Natural killer cell (primary cell): ENCODE measurements at regions not wholly inside any gene's neighbourhood (a gene's known extent, or its start where the extent isn't known, plus 50 kb on each side); places are given as distances from the start of the nearest gene placed in this dataset.

Experiments used
- ATAC-seq, 3 donors: fragments of 150-1000 bp in 2 of 3; fragments of 200-7000 bp in 1 of 3; cut with Tn5 transposase; 1 replicate in 1 of 3; 2 replicates in 2 of 3; pipeline ENCODE4 v1.10.0; 2021; ENCODE audit warnings: mild to moderate bottlenecking in 2 of 3, moderate library complexity in 2 of 3
- DNase-seq, 2 donors: peaks; one replicate each; pipeline versions ENCODE4 v3.0.0 to v3.0.0-alpha.2; 2013 to 2021; ENCODE audit warnings: mixed read lengths in 1 of 2
- H3K27ac ChIP-seq: one replicate; pipeline ENCODE4 v1.5.1; 2013; ENCODE audit warnings: mild to moderate bottlenecking, low read length
- H3K27me3 ChIP-seq: one replicate; pipeline ENCODE4 v1.6.1; 2013; ENCODE audit warnings: low read length; ENCODE audit not compliant: control insufficient read depth, insufficient read depth
- H3K36me3 ChIP-seq: one replicate; pipeline ENCODE4 v1.6.1; 2013; ENCODE audit warnings: low read length; ENCODE audit not compliant: control insufficient read depth, insufficient read depth
- H3K4me1 ChIP-seq: one replicate; pipeline ENCODE4 v1.6.1; 2013; ENCODE audit warnings: low read length; ENCODE audit not compliant: control insufficient read depth, insufficient read depth
- H3K4me3 ChIP-seq: one replicate; pipeline ENCODE4 v1.5.1; 2013; ENCODE audit warnings: low read length
- H3K9me3 ChIP-seq: one replicate; pipeline ENCODE4 v1.6.1; 2013; ENCODE audit warnings: low read length; ENCODE audit not compliant: control insufficient read depth, insufficient read depth
- H3K27ac Mint-ChIP-seq, 2 donors: one replicate each; pipeline ENCODE4 v1.8.0; 2022; ENCODE audit warnings: mild to moderate bottlenecking in 2 of 2, mixed read lengths in 2 of 2, moderate library complexity in 1 of 2
- H3K27me3 Mint-ChIP-seq, 2 donors: one replicate each; pipeline ENCODE4 v1.8.0; 2022; ENCODE audit warnings: low read depth in 2 of 2, mixed read lengths in 2 of 2
- H3K36me3 Mint-ChIP-seq: one replicate; pipeline ENCODE4 v1.8.0; 2022; ENCODE audit warnings: mixed read lengths
- H3K4me1 Mint-ChIP-seq, 2 donors: one replicate each; pipeline ENCODE4 v1.8.0; 2022; ENCODE audit warnings: mixed read lengths in 2 of 2
- H3K4me3 Mint-ChIP-seq: one replicate; pipeline ENCODE4 v1.8.0; 2022; ENCODE audit warnings: mild to moderate bottlenecking, moderate library complexity, mixed read lengths
- H3K9me3 Mint-ChIP-seq, 2 donors: one replicate each; pipeline ENCODE4 v1.8.0; 2022; ENCODE audit warnings: mixed read lengths in 2 of 2
- CTCF ChIP-seq: fragments of 200-600 bp; IDR thresholded peaks from one replicate; pipeline ENCODE4 v1.8.0; 2022; ENCODE audit warnings: antibody characterized with exemption
- WGBS: methylation state at CpG from one replicate; pipeline ENCODE4 v1.1.7; 2013; ENCODE audit warnings: missing lambda C conversion rate; ENCODE audit not compliant: insufficient coverage; 5-methylcytosine and 5-hydroxymethylcytosine counted together
- intact Hi-C: fragments of 100-400 bp; cut with micrococcal nuclease; formaldehyde crosslinking; loops from one replicate; pipeline ENCODE4 v1.14.2; 2022

GRCh38 chr18:10036479-10036878 is 122.7 kb downstream of the VAPA start:
- Histone ChIP-seq H3K36me3 (no peaks in the 10 kb centered on the region), H3K27ac (no peak overlapping the region), H3K27me3 (no peaks in the 10 kb centered on the region), H3K4me3 (no peak overlapping the region), H3K4me1 (peaks cover 13% of the 10 kb centered on the region), H3K9me3 (no peaks in the 10 kb centered on the region)
- peaks cover 0 to 4% of the 10 kb centered on the region in 2 donors for H3K27me3 Mint-ChIP-seq
- no peak overlapping the region for H3K27ac Mint-ChIP-seq
- no peak for ATAC-seq
- peaks cover 2% of the 10 kb centered on the region for H3K36me3 Mint-ChIP-seq
- intact Hi-C loops: no loop called here
- WGBS: 87% methylated on average over 3 of the region's 6 CpGs
- no peak for DNase-seq
- H3K4me1 Mint-ChIP-seq: peaks cover 6% of the 10 kb centered on the region in 2 donors
- TF ChIP-seq CTCF: no peak
- H3K9me3 Mint-ChIP-seq: peaks cover 0 to under 1% of the 10 kb centered on the region in 2 donors
- H3K4me3 Mint-ChIP-seq: no peak overlapping the region

- Mint-ChIP-seq H3K9me3 (peaks cover 2 to 5% of the 10 kb centered on the region in 2 donors), H3K4me3 (no peak overlapping the region), H3K27me3 (peaks cover 0 to 4% of the 10 kb centered on the region in 2 donors), H3K36me3 (peaks cover 9% of the 10 kb centered on the region), H3K27ac (no peak overlapping the region), H3K4me1 (peaks cover 6% of the 10 kb centered on the region in 2 donors)
- intact Hi-C loops: no loop called here
- DNase-seq: no peak
- Histone ChIP-seq H3K4me1 (peaks cover 9% of the 10 kb centered on the region), H3K4me3 (no peak overlapping the region), H3K27me3 (no peaks in the 10 kb centered on the region), H3K9me3 (peaks cover 2% of the 10 kb centered on the region), H3K27ac (no peak overlapping the region), H3K36me3 (no peaks in the 10 kb centered on the region)
- no peak for TF ChIP-seq CTCF
- no peak for ATAC-seq
- WGBS: 90% methylated on average over 6 of the region's 6 CpGs
Observed at GRCh38 chr18:10037181-10037580, 123.4 kb downstream of the VAPA start.

GRCh38 chr18:10038268-10038667 is 124.5 kb downstream of the VAPA start:
- Histone ChIP-seq H3K27ac (no peak overlapping the region), H3K27me3 (no peaks in the 10 kb centered on the region), H3K4me3 (no peak overlapping the region), H3K9me3 (peaks cover 5% of the 10 kb centered on the region), H3K4me1 (no peaks in the 10 kb centered on the region), H3K36me3 (no peaks in the 10 kb centered on the region)
- H3K4me1 Mint-ChIP-seq: no peaks in the 10 kb centered on the region
- H3K27ac Mint-ChIP-seq: no peak overlapping the region
- TF ChIP-seq CTCF: no peak
- no peak overlapping the region for H3K4me3 Mint-ChIP-seq
- H3K36me3 Mint-ChIP-seq: peaks cover 9% of the 10 kb centered on the region
- H3K9me3 Mint-ChIP-seq: peaks cover 4 to 9% of the 10 kb centered on the region in 2 donors
- WGBS: 74% methylated on average over 2 of the region's 2 CpGs
- DNase-seq (no peak), ATAC-seq (no peak)
- intact Hi-C loops: no loop called here
- H3K27me3 Mint-ChIP-seq: peaks cover 0 to 4% of the 10 kb centered on the region in 2 donors

GRCh38 chr18:10040287-10041011 is 126.6 kb downstream of the VAPA start:
- no peaks in the 10 kb centered on the region for H3K4me1 Mint-ChIP-seq

More at GRCh38 chr18:10040287-10041011, 126.6 kb downstream of the VAPA start:
- H3K4me3 Mint-ChIP-seq: no peak overlapping the region
- H3K9me3 ChIP-seq: peaks cover 5% of the 10 kb centered on the region
- H3K27ac Mint-ChIP-seq: no peak overlapping the region
- TF ChIP-seq CTCF: no peak
- no peaks in the 10 kb centered on the region for H3K27me3 ChIP-seq
- intact Hi-C loops: no loop called here
- 70% methylated on average over 4 of the region's 4 CpGs for WGBS
- peaks cover 0 to 6% of the 10 kb centered on the region in 2 donors for H3K27me3 Mint-ChIP-seq
- H3K27ac ChIP-seq: no peak overlapping the region
- peaks cover 4 to 9% of the 10 kb centered on the region in 2 donors for H3K9me3 Mint-ChIP-seq
- no peak overlapping the region for H3K4me3 ChIP-seq
- no peaks in the 10 kb centered on the region for H3K4me1 ChIP-seq
- ATAC-seq (no peak), DNase-seq (no peak)
- peaks cover 9% of the 10 kb centered on the region for H3K36me3 Mint-ChIP-seq
- H3K36me3 ChIP-seq: no peaks in the 10 kb centered on the region
